Small intestine (tissue), 7 donors: ENCODE measurements at regions not wholly inside any gene's neighbourhood (a gene's known extent, or its start where the extent isn't known, plus 50 kb on each side); places are given as distances from the start of the nearest gene placed in this dataset.
A peak's percentile ranks its signal among the peaks of the same experiment; 100 is the strongest.

Experiments
- DNase-seq, 2 donors: peaks; one replicate each; pipeline versions ENCODE4 v3.0.0 to v3.0.0-alpha.2; 2013
- FAIRE-seq: peaks from 2 replicates; lab custom pipeline; 2012; peaks lifted over from hg19 to GRCh38; lab: Jason Lieb, UNC
- H3K27ac ChIP-seq, 3 donors: one replicate each; pipeline ENCODE4 v1.5.1; 2013; ENCODE audit warnings: low read length in 2 of 3, mild to moderate bottlenecking in 2 of 3, control low read depth in 1 of 3, inconsistent platforms in 1 of 3, low read depth in 1 of 3, moderate library complexity in 1 of 3
- H3K27me3 ChIP-seq, 3 donors: one replicate each; pipeline ENCODE4 v1.6.1; 2013; ENCODE audit warnings: low read length in 3 of 3, inconsistent platforms in 1 of 3; ENCODE audit not compliant: control insufficient read depth in 3 of 3, insufficient read depth in 3 of 3
- H3K36me3 ChIP-seq, 3 donors: one replicate each; pipeline ENCODE4 v1.6.1; 2013; ENCODE audit warnings: low read length in 3 of 3, inconsistent platforms in 1 of 3, low read depth in 1 of 3, mild to moderate bottlenecking in 1 of 3, moderate library complexity in 1 of 3; ENCODE audit not compliant: control insufficient read depth in 3 of 3, insufficient read depth in 2 of 3
- H3K4me1 ChIP-seq, 3 donors: one replicate each; pipeline ENCODE4 v1.6.1; 2013; ENCODE audit warnings: low read length in 2 of 3, inconsistent platforms in 1 of 3, low read depth in 1 of 3, mild to moderate bottlenecking in 1 of 3, moderate library complexity in 1 of 3; ENCODE audit not compliant: control insufficient read depth in 3 of 3, insufficient read depth in 2 of 3
- H3K4me3 ChIP-seq, 3 donors: one replicate each; pipeline ENCODE4 v1.5.1; 2013; ENCODE audit warnings: low read length in 3 of 3, control low read depth in 1 of 3, inconsistent platforms in 1 of 3, low read depth in 1 of 3, mild to moderate bottlenecking in 1 of 3, moderate library complexity in 1 of 3
- H3K9me3 ChIP-seq, 2 donors: one replicate each; pipeline ENCODE4 v1.6.1; 2013; ENCODE audit warnings: low read depth in 1 of 2, low read length in 1 of 2; ENCODE audit not compliant: control insufficient read depth in 2 of 2, insufficient read depth in 1 of 2
- WGBS, 3 donors: extraction: QIAGEN DNeasy Blood & Tissue Kit; methylation state at CpG; one replicate each; pipeline ENCODE4 v1.1.7; 2013; 5-methylcytosine and 5-hydroxymethylcytosine counted together
- donor health status: healthy with polysubstance abuse.
- donor health status: control.
- donor health status: control.
- donor health status: Bipolar disorder and iron deficiency.
- donor health status: healthy.

- H3K27me3 ChIP-seq, result no peaks in the 10 kb centered on the region
Measured at GRCh38 chr12:127343940-127344339, 923.0 kb upstream of the TMEM132C start.

GRCh38 chr12:127351481-127352010 lies 915.4 kb upstream of the TMEM132C start:
- Histone ChIP-seq H3K36me3 (no peaks in the 10 kb centered on the region), H3K27ac (no peak overlapping the region), H3K4me1 (no peaks in the 10 kb centered on the region), H3K9me3 (peaks cover 0 to 9% of the 10 kb centered on the region in 2 donors), H3K4me3 (no peak overlapping the region), H3K27me3 (no peaks in the 10 kb centered on the region)
- WGBS, 3 donors, result 83 to 92% (median 86%) methylated on average over 11 of the region's 11 CpGs
- FAIRE-seq (no peak), DNase-seq (no peak)

More at GRCh38 chr12:127343940-127344339, 923.0 kb upstream of the TMEM132C start:
- H3K36me3 ChIP-seq, result no peaks in the 10 kb centered on the region
- WGBS, 3 donors, result 55 to 60% (median 58%) methylated on average over 5 of the region's 5 CpGs
- DNase-seq (no peak), FAIRE-seq (no peak)
- H3K27ac ChIP-seq, result no peak overlapping the region
- no peak overlapping the region for H3K4me3 ChIP-seq
- no peaks in the 10 kb centered on the region for H3K4me1 ChIP-seq
- peaks cover 0 to 7% of the 10 kb centered on the region in 2 donors for H3K9me3 ChIP-seq

GRCh38 chr12:127355061-127355841 lies 911.7 kb upstream of the TMEM132C start:
- 47 to 71% (median 52%) methylated on average over 10 of the region's 10 CpGs for WGBS, 3 donors
- H3K4me3 ChIP-seq, result no peak overlapping the region
- no peak overlapping the region for H3K27ac ChIP-seq
- DNase-seq (no peak), FAIRE-seq (no peak)
- no peaks in the 10 kb centered on the region for H3K27me3 ChIP-seq
- no peaks in the 10 kb centered on the region for H3K36me3 ChIP-seq
- H3K9me3 ChIP-seq, result peaks cover 0 to 2% of the 10 kb centered on the region in 2 donors
- H3K4me1 ChIP-seq, result no peaks in the 10 kb centered on the region

GRCh38 chr12:127358888-127359287 lies 908.1 kb upstream of the TMEM132C start:
- no peaks in the 10 kb centered on the region for H3K9me3 ChIP-seq
- no peaks in the 10 kb centered on the region for H3K36me3 ChIP-seq
- H3K27me3 ChIP-seq, result no peaks in the 10 kb centered on the region
- H3K4me3 ChIP-seq, result no peak overlapping the region
- FAIRE-seq (peak; percentile 19), DNase-seq (no peak)
- H3K4me1 ChIP-seq, result no peaks in the 10 kb centered on the region
- 70 to 80% (median 72%) methylated on average over 2 of the region's 2 CpGs for WGBS, 3 donors
- H3K27ac ChIP-seq, result no peak overlapping the region

GRCh38 chr12:127360580-127360979 lies 906.4 kb upstream of the TMEM132C start:
- 82 to 89% (median 89%) methylated on average over 6 of the region's 6 CpGs for WGBS, 3 donors
- FAIRE-seq (no peak), DNase-seq (no peak)
- H3K4me1 ChIP-seq, result no peaks in the 10 kb centered on the region
- no peaks in the 10 kb centered on the region for H3K27me3 ChIP-seq
- H3K36me3 ChIP-seq, result no peaks in the 10 kb centered on the region
- H3K27ac ChIP-seq, result no peak overlapping the region
- no peaks in the 10 kb centered on the region for H3K9me3 ChIP-seq
- H3K4me3 ChIP-seq, result no peak overlapping the region

GRCh38 chr12:127362121-127362520 lies 904.8 kb upstream of the TMEM132C start:
- Histone ChIP-seq H3K36me3 (no peaks in the 10 kb centered on the region), H3K9me3 (no peaks in the 10 kb centered on the region), H3K4me3 (no peak overlapping the region), H3K27me3 (no peaks in the 10 kb centered on the region), H3K4me1 (no peaks in the 10 kb centered on the region), H3K27ac (no peak overlapping the region)
- WGBS, 3 donors, result 93 to 97% (median 96%) methylated on average over 4 of the region's 4 CpGs
- no peak for DNase-seq
- FAIRE-seq, result no peak

GRCh38 chr12:127363392-127363791 lies 903.6 kb upstream of the TMEM132C start:
- FAIRE-seq, result no peak
- 36 to 57% (median 54%) methylated on average over 2 of the region's 2 CpGs for WGBS, 3 donors

GRCh38 chr12:127373559-127373958 lies 893.4 kb upstream of the TMEM132C start:
- Histone ChIP-seq H3K9me3 (no peaks in the 10 kb centered on the region), H3K27me3 (no peaks in the 10 kb centered on the region), H3K36me3 (no peaks in the 10 kb centered on the region), H3K27ac (no peak overlapping the region), H3K4me3 (no peak overlapping the region), H3K4me1 (no peaks in the 10 kb centered on the region)
- WGBS, 3 donors, result 83 to 87% (median 84%) methylated on average over 4 of the region's 4 CpGs
- DNase-seq (no peak), FAIRE-seq (no peak)

More at GRCh38 chr12:127363392-127363791, 903.6 kb upstream of the TMEM132C start:
- no peak for DNase-seq
- Histone ChIP-seq H3K27me3 (no peaks in the 10 kb centered on the region), H3K9me3 (no peaks in the 10 kb centered on the region), H3K4me3 (no peak overlapping the region), H3K36me3 (no peaks in the 10 kb centered on the region), H3K4me1 (no peaks in the 10 kb centered on the region), H3K27ac (no peak overlapping the region)
